Ovary (tissue), 3 donors: ENCODE measurements at regions not wholly inside any gene's neighbourhood (a gene's known extent, or its start where the extent isn't known, plus 50 kb on each side); places are given as distances from the start of the nearest gene placed in this dataset.

Source experiments
- POLR2A ChIP-seq: fragments of 450-650 bp; IDR thresholded peaks from one replicate; pipeline ENCODE4 v1.6.1; 2017; ENCODE audit warnings: antibody characterized with exemption, mild to moderate bottlenecking, moderate library complexity
- TF ChIP-seq, protein P1 (sequence below), 3 donors: fragments of 450-650 bp in 2 of 3; fragments of 200-600 bp in 1 of 3; IDR thresholded peaks; one replicate each; pipeline versions ENCODE4 v1.5.1 to v1.8.0; 2016 to 2022; ENCODE audit warnings: antibody characterized with exemption in 3 of 3, mild to moderate bottlenecking in 1 of 3
- donor health status: DM: no; HTN: no; CAD: no.

DNA sequence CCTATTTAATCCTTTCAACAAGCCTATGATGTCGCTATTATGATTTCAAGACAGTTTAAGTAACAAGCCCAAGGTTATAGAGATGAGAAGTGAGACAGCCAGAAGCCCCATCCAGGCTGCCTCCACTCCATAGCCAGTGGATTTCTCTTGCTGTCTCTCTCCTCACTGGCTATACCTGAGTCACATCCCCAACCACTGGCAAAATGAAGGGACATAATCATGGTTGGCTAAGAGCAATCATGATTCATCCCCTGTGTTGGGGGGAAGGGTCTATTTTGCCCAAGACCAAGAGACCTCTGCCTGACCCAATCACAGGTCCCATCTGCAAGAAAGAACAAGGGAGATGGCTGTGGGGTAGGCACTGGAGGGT is 334.9 kb upstream of the GATB start:
- TF ChIP-seq, protein P1, sequence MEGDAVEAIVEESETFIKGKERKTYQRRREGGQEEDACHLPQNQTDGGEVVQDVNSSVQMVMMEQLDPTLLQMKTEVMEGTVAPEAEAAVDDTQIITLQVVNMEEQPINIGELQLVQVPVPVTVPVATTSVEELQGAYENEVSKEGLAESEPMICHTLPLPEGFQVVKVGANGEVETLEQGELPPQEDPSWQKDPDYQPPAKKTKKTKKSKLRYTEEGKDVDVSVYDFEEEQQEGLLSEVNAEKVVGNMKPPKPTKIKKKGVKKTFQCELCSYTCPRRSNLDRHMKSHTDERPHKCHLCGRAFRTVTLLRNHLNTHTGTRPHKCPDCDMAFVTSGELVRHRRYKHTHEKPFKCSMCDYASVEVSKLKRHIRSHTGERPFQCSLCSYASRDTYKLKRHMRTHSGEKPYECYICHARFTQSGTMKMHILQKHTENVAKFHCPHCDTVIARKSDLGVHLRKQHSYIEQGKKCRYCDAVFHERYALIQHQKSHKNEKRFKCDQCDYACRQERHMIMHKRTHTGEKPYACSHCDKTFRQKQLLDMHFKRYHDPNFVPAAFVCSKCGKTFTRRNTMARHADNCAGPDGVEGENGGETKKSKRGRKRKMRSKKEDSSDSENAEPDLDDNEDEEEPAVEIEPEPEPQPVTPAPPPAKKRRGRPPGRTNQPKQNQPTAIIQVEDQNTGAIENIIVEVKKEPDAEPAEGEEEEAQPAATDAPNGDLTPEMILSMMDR (IDR thresholded peaks at IDR 0.05), result no peak
- TF ChIP-seq POLR2A, result no peak
